ENCODE measurements at regions not wholly inside any gene's neighbourhood (a gene's known extent, or its start where the extent isn't known, plus 50 kb on each side); places are given as distances from the start of the nearest gene placed in this dataset.

DNA sequence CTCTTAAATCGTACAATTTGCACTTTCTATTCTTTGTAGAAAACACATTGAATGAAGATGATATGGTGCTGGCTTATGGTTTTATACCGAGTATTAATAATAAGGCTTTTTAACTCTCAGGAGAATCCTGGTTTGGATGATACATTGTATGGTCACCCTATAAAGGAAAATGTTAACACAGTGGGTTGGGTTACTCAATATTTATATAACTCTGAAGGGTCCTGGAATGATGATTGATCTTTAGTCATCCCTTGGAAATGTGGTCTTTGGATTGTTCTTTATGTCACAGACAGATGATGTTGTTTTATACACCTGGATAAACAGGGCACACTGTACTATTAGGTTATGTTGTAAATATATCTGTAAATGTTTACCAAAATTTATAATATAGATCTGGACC lies 496.2 kb upstream of the NDST4 start:
- Mint-ChIP-seq H3K27me3 (ENCODE audit: insufficient read depth, unreplicated experiment) (no peaks in the 10 kb centered on the region), H3K36me3 (ENCODE audit: insufficient read depth, unreplicated experiment) (no peaks in the 10 kb centered on the region), H3K9me3 (ENCODE audit: unreplicated experiment) (no peaks in the 10 kb centered on the region), H3K4me3 (ENCODE audit: unreplicated experiment) (no peak overlapping the region), H3K27ac (ENCODE audit: unreplicated experiment) (no peak overlapping the region), H3K4me1 (ENCODE audit: low read depth, unreplicated experiment) (no peaks in the 10 kb centered on the region)
- Histone ChIP-seq H3K36me3 (ENCODE audit: control insufficient read depth, insufficient read depth, low read length) (no peaks in the 10 kb centered on the region), H3K4me1 (no peaks in the 10 kb centered on the region), H3K4me3 (ENCODE audit: low read depth, low read length) (no peak overlapping the region), H3K27me3 (replicated peaks; ENCODE audit: control insufficient read depth, insufficient read depth, low read length) (no peaks in the 10 kb centered on the region), H3K9me3 (no peaks in the 10 kb centered on the region)
- intact Hi-C loops (cut with micrococcal nuclease; ENCODE audit: unreplicated experiment) = no loop called here
- BruUV-seq (replicated peaks) = no TSS peak
- TF ChIP-seq, protein P1, sequence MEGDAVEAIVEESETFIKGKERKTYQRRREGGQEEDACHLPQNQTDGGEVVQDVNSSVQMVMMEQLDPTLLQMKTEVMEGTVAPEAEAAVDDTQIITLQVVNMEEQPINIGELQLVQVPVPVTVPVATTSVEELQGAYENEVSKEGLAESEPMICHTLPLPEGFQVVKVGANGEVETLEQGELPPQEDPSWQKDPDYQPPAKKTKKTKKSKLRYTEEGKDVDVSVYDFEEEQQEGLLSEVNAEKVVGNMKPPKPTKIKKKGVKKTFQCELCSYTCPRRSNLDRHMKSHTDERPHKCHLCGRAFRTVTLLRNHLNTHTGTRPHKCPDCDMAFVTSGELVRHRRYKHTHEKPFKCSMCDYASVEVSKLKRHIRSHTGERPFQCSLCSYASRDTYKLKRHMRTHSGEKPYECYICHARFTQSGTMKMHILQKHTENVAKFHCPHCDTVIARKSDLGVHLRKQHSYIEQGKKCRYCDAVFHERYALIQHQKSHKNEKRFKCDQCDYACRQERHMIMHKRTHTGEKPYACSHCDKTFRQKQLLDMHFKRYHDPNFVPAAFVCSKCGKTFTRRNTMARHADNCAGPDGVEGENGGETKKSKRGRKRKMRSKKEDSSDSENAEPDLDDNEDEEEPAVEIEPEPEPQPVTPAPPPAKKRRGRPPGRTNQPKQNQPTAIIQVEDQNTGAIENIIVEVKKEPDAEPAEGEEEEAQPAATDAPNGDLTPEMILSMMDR (IDR thresholded peaks at IDR 0.05; ENCODE audit: insufficient read depth in 1 of 2, low read depth in 1 of 2, low read length in 1 of 2, severe bottlenecking in 1 of 2, unreplicated experiment in 1 of 2) = no peak
- CTCF ChIA-PET = no interaction called here
- POLR2A ChIA-PET = no interaction called here
- no peak for DNase-seq

DNA sequence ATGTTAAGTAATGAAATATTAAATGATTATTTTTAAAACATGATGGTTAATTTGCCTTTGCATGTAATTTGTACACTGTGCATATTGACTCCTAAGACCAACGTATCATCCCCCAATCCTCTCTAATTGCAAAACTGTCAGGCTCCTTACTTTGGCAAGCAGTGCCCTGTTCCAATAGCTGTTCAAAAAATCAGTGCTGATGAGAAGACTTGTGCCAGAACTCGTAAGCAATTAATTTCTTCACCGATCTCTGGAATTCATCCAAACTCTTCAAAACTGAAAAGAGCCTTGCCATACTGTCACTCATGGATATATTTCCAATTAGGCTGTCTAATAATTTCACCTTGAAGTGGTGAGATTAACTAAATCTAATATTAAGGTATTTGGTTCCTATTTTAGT lies 493.9 kb upstream of the NDST4 start:
- no peaks in the 10 kb centered on the region for H3K9me3 ChIP-seq
- H3K9me3 Mint-ChIP-seq (ENCODE audit: unreplicated experiment) = no peaks in the 10 kb centered on the region
- BruUV-seq (replicated peaks) = no TSS peak
- no peak for DNase-seq
- H3K4me1 Mint-ChIP-seq (ENCODE audit: low read depth, unreplicated experiment) = no peaks in the 10 kb centered on the region
- TF ChIP-seq, protein P1 (IDR thresholded peaks at IDR 0.05; ENCODE audit: insufficient read depth in 1 of 2, low read depth in 1 of 2, low read length in 1 of 2, severe bottlenecking in 1 of 2, unreplicated experiment in 1 of 2) = no peak
- no peaks in the 10 kb centered on the region for H3K27me3 Mint-ChIP-seq (ENCODE audit: insufficient read depth, unreplicated experiment)
- H3K36me3 Mint-ChIP-seq (ENCODE audit: insufficient read depth, unreplicated experiment) = no peaks in the 10 kb centered on the region
- ChIA-PET CTCF (no interaction called here), POLR2A (no interaction called here)
- intact Hi-C loops (cut with micrococcal nuclease; ENCODE audit: unreplicated experiment) = no loop called here
- H3K27ac Mint-ChIP-seq (ENCODE audit: unreplicated experiment) = no peak overlapping the region
- H3K4me3 Mint-ChIP-seq (ENCODE audit: unreplicated experiment) = no peak overlapping the region
- H3K4me3 ChIP-seq (ENCODE audit: low read depth, low read length) = no peak overlapping the region
- no peaks in the 10 kb centered on the region for H3K36me3 ChIP-seq (ENCODE audit: control insufficient read depth, insufficient read depth, low read length)
- no peaks in the 10 kb centered on the region for H3K4me1 ChIP-seq
- no peaks in the 10 kb centered on the region for H3K27me3 ChIP-seq (replicated peaks; ENCODE audit: control insufficient read depth, insufficient read depth, low read length)

DNA sequence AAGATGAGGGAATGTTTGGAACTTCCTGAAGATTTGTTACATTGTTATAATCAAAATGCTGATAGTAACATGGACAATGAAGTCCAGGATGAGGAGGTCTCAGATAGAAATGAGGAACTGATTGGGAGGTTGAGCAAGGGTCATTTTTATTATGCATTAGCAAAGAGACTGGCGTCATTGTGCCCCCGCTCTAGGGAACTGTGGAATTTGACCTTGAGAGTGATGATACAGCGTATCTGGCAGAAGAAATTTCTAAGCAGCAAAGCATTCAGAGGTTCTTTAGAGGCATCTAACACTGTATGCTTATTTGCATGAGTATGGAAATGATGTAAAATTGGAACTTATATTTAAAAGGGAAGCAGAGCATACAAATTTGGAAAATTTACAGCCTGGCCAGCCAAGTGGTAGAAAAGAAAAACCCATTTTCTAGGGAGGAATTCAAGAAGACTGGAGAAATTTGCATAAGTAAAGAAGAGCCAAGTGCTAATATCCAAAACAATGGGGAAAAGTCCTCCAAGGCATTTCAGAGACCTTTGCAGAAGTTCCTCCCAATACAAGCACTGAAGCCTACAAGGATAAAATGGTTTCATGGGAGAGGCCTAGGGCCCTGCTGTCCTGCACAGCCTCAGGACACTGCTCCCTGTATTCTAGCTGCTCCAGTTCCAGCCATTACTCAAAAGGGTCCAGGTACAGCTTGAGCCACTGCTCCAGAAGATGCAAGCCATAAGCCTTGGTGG lies 483.0 kb upstream of the NDST4 start:
- Histone ChIP-seq H3K4me3 (ENCODE audit: low read depth, low read length) (no peak overlapping the region), H3K36me3 (ENCODE audit: control insufficient read depth, insufficient read depth, low read length) (no peaks in the 10 kb centered on the region), H3K27me3 (replicated peaks; ENCODE audit: control insufficient read depth, insufficient read depth, low read length) (no peaks in the 10 kb centered on the region), H3K9me3 (no peaks in the 10 kb centered on the region), H3K4me1 (no peaks in the 10 kb centered on the region)
- TF ChIP-seq, protein P1 (IDR thresholded peaks at IDR 0.05; ENCODE audit: insufficient read depth in 1 of 2, low read depth in 1 of 2, low read length in 1 of 2, severe bottlenecking in 1 of 2, unreplicated experiment in 1 of 2) = no peak
- Mint-ChIP-seq H3K4me3 (ENCODE audit: unreplicated experiment) (no peak overlapping the region), H3K9me3 (ENCODE audit: unreplicated experiment) (peaks cover 12% of the 10 kb centered on the region), H3K4me1 (ENCODE audit: low read depth, unreplicated experiment) (no peaks in the 10 kb centered on the region), H3K27me3 (ENCODE audit: insufficient read depth, unreplicated experiment) (no peaks in the 10 kb centered on the region), H3K27ac (ENCODE audit: unreplicated experiment) (no peak overlapping the region), H3K36me3 (ENCODE audit: insufficient read depth, unreplicated experiment) (no peaks in the 10 kb centered on the region)
- ChIA-PET CTCF (no interaction called here), POLR2A (no interaction called here)
- no TSS peak for BruUV-seq (replicated peaks)
- no peak for DNase-seq
- intact Hi-C loops (cut with micrococcal nuclease; ENCODE audit: unreplicated experiment) = no loop called here
